ENCODE measurements at regions not wholly inside any gene's neighbourhood (a gene's known extent, or its start where the extent isn't known, plus 50 kb on each side); places are given as distances from the start of the nearest gene placed in this dataset.
"Not testable (repeated sequence)": the region's sequence is repeated elsewhere in the genome, so short reads cannot be mapped to it uniquely, and the experiment has no call there.

GRCh38 chr3:174365796-174366195 is 493.3 kb upstream of the NAALADL2 start:
- H3K27ac ChIP-seq: no peak overlapping the region
- no peaks in the 10 kb centered on the region for H3K36me3 ChIP-seq (replicated peaks in 1 of 2; ENCODE audit: insufficient read depth in 1 of 2, low read depth in 2 of 2)
- intact Hi-C loops (cut with DNase I): no loop called here
- WGBS, 2 donors: 62 to 92% methylated on average over 1 of the region's 1 CpG
- DNase-seq: no peak
- no peaks in the 10 kb centered on the region for H3K4me1 ChIP-seq
- H3K4me3 ChIP-seq: no peak overlapping the region
- no peaks in the 10 kb centered on the region for H3K27me3 ChIP-seq
- TF ChIP-seq POLR2A (IDR thresholded peaks at IDR 0.05) (no peak), CTCF (IDR thresholded peaks at IDR 0.05) (no peak)
- no peaks in the 10 kb centered on the region for H3K9me3 ChIP-seq
- ATAC-seq: no peak

GRCh38 chr3:174366904-174367303 is 492.2 kb upstream of the NAALADL2 start:
- H3K4me1 ChIP-seq; H3K4me3 ChIP-seq; DNase-seq; H3K27me3 ChIP-seq; intact Hi-C loops (cut with DNase I); H3K9me3 ChIP-seq; ATAC-seq; H3K27ac ChIP-seq; H3K36me3 ChIP-seq (replicated peaks in 1 of 2; ENCODE audit: insufficient read depth in 1 of 2, low read depth in 2 of 2): not testable (repeated sequence)
- 64 to 79% methylated on average over 5 of the region's 5 CpGs for WGBS, 2 donors

GRCh38 chr3:174376346-174376745 is 482.8 kb upstream of the NAALADL2 start:
- DNase-seq: no peak
- TF ChIP-seq CTCF (IDR thresholded peaks at IDR 0.05) (no peak), POLR2A (IDR thresholded peaks at IDR 0.05) (no peak)
- Histone ChIP-seq H3K27me3 (no peaks in the 10 kb centered on the region), H3K9me3 (no peaks in the 10 kb centered on the region), H3K36me3 (replicated peaks in 1 of 2; ENCODE audit: insufficient read depth in 1 of 2, low read depth in 2 of 2) (no peaks in the 10 kb centered on the region), H3K27ac (no peak overlapping the region), H3K4me1 (no peaks in the 10 kb centered on the region), H3K4me3 (no peak overlapping the region)
- no peak for ATAC-seq
- intact Hi-C loops (cut with DNase I): no loop called here

- no peak overlapping the region for H3K4me3 ChIP-seq
- no peaks in the 10 kb centered on the region for H3K36me3 ChIP-seq (replicated peaks in 1 of 2; ENCODE audit: insufficient read depth in 1 of 2, low read depth in 2 of 2)
- H3K27me3 ChIP-seq: no peaks in the 10 kb centered on the region
- no peak for ATAC-seq
- WGBS, 2 donors: 92 to 94% methylated on average over 31 to 32 of the region's 32 CpGs
- H3K9me3 ChIP-seq: no peaks in the 10 kb centered on the region
- DNase-seq: no peak
- H3K4me1 ChIP-seq: no peaks in the 10 kb centered on the region
- TF ChIP-seq CTCF (IDR thresholded peaks at IDR 0.05) (no peak), POLR2A (IDR thresholded peaks at IDR 0.05) (no peak)
- no peak overlapping the region for H3K27ac ChIP-seq
- intact Hi-C loops (cut with DNase I): no loop called here
Measured at GRCh38 chr3:174377096-174377495, 482.0 kb upstream of the NAALADL2 start.

- no peaks in the 10 kb centered on the region for H3K9me3 ChIP-seq
- intact Hi-C loops (cut with DNase I): no loop called here
- H3K4me3 ChIP-seq: no peak overlapping the region
- DNase-seq: no peak
- WGBS, 2 donors: 88 to 89% methylated on average over 13 of the region's 13 CpGs
- H3K36me3 ChIP-seq (replicated peaks in 1 of 2; ENCODE audit: insufficient read depth in 1 of 2, low read depth in 2 of 2): no peaks in the 10 kb centered on the region
- no peak for ATAC-seq
- no peaks in the 10 kb centered on the region for H3K27me3 ChIP-seq
- no peak overlapping the region for H3K27ac ChIP-seq
- TF ChIP-seq CTCF (IDR thresholded peaks at IDR 0.05): no peak
- no peak for TF ChIP-seq POLR2A (IDR thresholded peaks at IDR 0.05)
- no peaks in the 10 kb centered on the region for H3K4me1 ChIP-seq
Measured at GRCh38 chr3:174377684-174378083, 481.4 kb upstream of the NAALADL2 start.

Measured in body of pancreas (tissue), 4 donors.